Body of pancreas (tissue), 4 donors: ENCODE measurements at regions not wholly inside any gene's neighbourhood (a gene's known extent, or its start where the extent isn't known, plus 50 kb on each side); places are given as distances from the start of the nearest gene placed in this dataset.
A peak's percentile ranks its signal among the peaks of the same experiment; 100 is the strongest.
"Not testable (repeated sequence)": the region's sequence is repeated elsewhere in the genome, so short reads cannot be mapped to it uniquely, and the experiment has no call there.

Experiments used
- ATAC-seq: fragments of 150-250 bp; one replicate; pipeline ENCODE4 v1.9.1; 2016
- DNase-seq, 4 donors: peaks; one replicate each; pipeline ENCODE4 v3.0.0-alpha.2; 2019
- H3K27ac ChIP-seq, 4 donors: fragments of 200-600 bp; sonication (generic); 1 replicate in 3 of 4; 2 replicates in 1 of 4; pipeline versions ENCODE4 v1.5.1 to v1.6.1; 2016 to 2019; ENCODE audit warnings: mild to moderate bottlenecking in 1 of 4, mixed read lengths in 1 of 4, moderate library complexity in 1 of 4
- H3K27me3 ChIP-seq, 2 donors: fragments of 200-600 bp; sonication (generic); one replicate each; pipeline ENCODE4 v1.6.0; 2016; ENCODE audit warnings: mild to moderate bottlenecking in 1 of 2
- H3K36me3 ChIP-seq, 2 donors: fragments of 200-600 bp; sonication (generic); replicated peaks in 1 of 2; 2 replicates each; pipeline ENCODE4 v1.5.1; 2016; ENCODE audit warnings: low read depth in 2 of 2; ENCODE audit not compliant: insufficient read depth in 1 of 2
- H3K4me1 ChIP-seq: fragments of 200-600 bp; sonication (generic); one replicate; pipeline ENCODE4 v1.6.0; 2016
- H3K4me3 ChIP-seq, 2 donors: fragments of 200-600 bp; sonication (generic); 1 replicate in 1 of 2; 2 replicates in 1 of 2; pipeline ENCODE4 v1.5.1; 2016 to 2019
- H3K9me3 ChIP-seq, 3 donors: fragments of 200-600 bp; sonication (generic); 1 replicate in 2 of 3; 2 replicates in 1 of 3; pipeline ENCODE4 v1.5.1; 2016
- CTCF ChIP-seq, 7 experiments: fragments of 450-650 bp in 4 of 7; fragments of 200-600 bp in 3 of 7; sonication (generic) in 3 of 7; IDR thresholded peaks; one replicate each; pipeline ENCODE4 v1.5.1; 2016 to 2019; ENCODE audit warnings: antibody characterized with exemption in 7 of 7
- POLR2A ChIP-seq, 3 donors: fragments of 450-650 bp; IDR thresholded peaks; one replicate each; pipeline ENCODE4 v1.6.1; 2016; ENCODE audit warnings: antibody characterized with exemption in 3 of 3, mild to moderate bottlenecking in 2 of 3
- WGBS, 2 donors: methylation state at CpG; one replicate each; pipeline ENCODE4 v1.1.5; 2017; 5-methylcytosine and 5-hydroxymethylcytosine counted together
- intact Hi-C: fragments of 100-400 bp; cut with DNase I; formaldehyde crosslinking; loops from one replicate; pipeline ENCODE4 v1.15.1; 2023

GRCh38 chr2:183898641-183899040 lies 699.7 kb upstream of the ZNF804A start:
- 62 to 64% methylated on average over 1 of the region's 1 CpG for WGBS, 2 donors
- intact Hi-C loops, result no loop called here

GRCh38 chr2:183901931-183902330 lies 696.4 kb upstream of the ZNF804A start:
- H3K4me3 ChIP-seq, result no peak overlapping the region
- no peaks in the 10 kb centered on the region for H3K36me3 ChIP-seq
- no peaks in the 10 kb centered on the region for H3K9me3 ChIP-seq
- TF ChIP-seq CTCF (IDR thresholded peaks at IDR 0.05), result no peak
- TF ChIP-seq POLR2A (IDR thresholded peaks at IDR 0.05), result no peak
- H3K27me3 ChIP-seq, result no peaks in the 10 kb centered on the region
- no peaks in the 10 kb centered on the region for H3K4me1 ChIP-seq
- DNase-seq (no peak), ATAC-seq (no peak)
- intact Hi-C loops, result no loop called here
- no peak overlapping the region for H3K27ac ChIP-seq

More at GRCh38 chr2:183898641-183899040, 699.7 kb upstream of the ZNF804A start:
- no peaks in the 10 kb centered on the region for H3K36me3 ChIP-seq
- no peaks in the 10 kb centered on the region for H3K9me3 ChIP-seq
- no peaks in the 10 kb centered on the region for H3K27me3 ChIP-seq
- DNase-seq, result no peak
- H3K27ac ChIP-seq, result no peak overlapping the region
- ATAC-seq, result no peak
- TF ChIP-seq CTCF (IDR thresholded peaks at IDR 0.05) (no peak), POLR2A (IDR thresholded peaks at IDR 0.05) (no peak)
- H3K4me3 ChIP-seq, result no peak overlapping the region
- H3K4me1 ChIP-seq, result no peaks in the 10 kb centered on the region

- TF ChIP-seq CTCF (IDR thresholded peaks at IDR 0.05) (no peak), POLR2A (IDR thresholded peaks at IDR 0.05) (no peak)
- DNase-seq (no peak), ATAC-seq (no peak)
- WGBS, 2 donors, result 90 to 95% methylated on average over 2 of the region's 2 CpGs
- no peak overlapping the region for H3K27ac ChIP-seq
- H3K4me3 ChIP-seq, result no peak overlapping the region
- intact Hi-C loops, result no loop called here
- no peaks in the 10 kb centered on the region for H3K27me3 ChIP-seq
- no peaks in the 10 kb centered on the region for H3K36me3 ChIP-seq
- no peaks in the 10 kb centered on the region for H3K9me3 ChIP-seq
- no peaks in the 10 kb centered on the region for H3K4me1 ChIP-seq
Observed at GRCh38 chr2:183903026-183903425, 695.3 kb upstream of the ZNF804A start.

GRCh38 chr2:183916041-183916440 lies 682.3 kb upstream of the ZNF804A start:
- H3K4me1 ChIP-seq, ATAC-seq, H3K27ac ChIP-seq, H3K36me3 ChIP-seq, intact Hi-C loops, H3K4me3 ChIP-seq, H3K27me3 ChIP-seq, H3K9me3 ChIP-seq: not testable (repeated sequence)
- 25 to 30% methylated on average over 3 of the region's 3 CpGs for whole genome bisulfite sequencing, 2 donors
- peak in 3 of 4 donors; percentile 18 to 63 (median 48) for DNase-seq

- Histone ChIP-seq H3K36me3 (no peaks in the 10 kb centered on the region), H3K27ac (no peak overlapping the region), H3K4me1 (no peaks in the 10 kb centered on the region), H3K4me3 (no peak overlapping the region), H3K27me3 (no peaks in the 10 kb centered on the region), H3K9me3 (no peaks in the 10 kb centered on the region)
- ATAC-seq (no peak), DNase-seq (no peak)
- no peak for TF ChIP-seq POLR2A (IDR thresholded peaks at IDR 0.05)
- no peak for TF ChIP-seq CTCF (IDR thresholded peaks at IDR 0.05)
- WGBS, 2 donors, result 35 to 51% methylated on average over 1 of the region's 1 CpG
- intact Hi-C loops, result no loop called here
Observed at GRCh38 chr2:183919167-183919566, 679.2 kb upstream of the ZNF804A start.
